ENCODE measurements at regions not wholly inside any gene's neighbourhood (a gene's known extent, or its start where the extent isn't known, plus 50 kb on each side); places are given as distances from the start of the nearest gene placed in this dataset.
"Not testable (repeated sequence)": the region's sequence is repeated elsewhere in the genome, so short reads cannot be mapped to it uniquely, and the experiment has no call there.

DNA sequence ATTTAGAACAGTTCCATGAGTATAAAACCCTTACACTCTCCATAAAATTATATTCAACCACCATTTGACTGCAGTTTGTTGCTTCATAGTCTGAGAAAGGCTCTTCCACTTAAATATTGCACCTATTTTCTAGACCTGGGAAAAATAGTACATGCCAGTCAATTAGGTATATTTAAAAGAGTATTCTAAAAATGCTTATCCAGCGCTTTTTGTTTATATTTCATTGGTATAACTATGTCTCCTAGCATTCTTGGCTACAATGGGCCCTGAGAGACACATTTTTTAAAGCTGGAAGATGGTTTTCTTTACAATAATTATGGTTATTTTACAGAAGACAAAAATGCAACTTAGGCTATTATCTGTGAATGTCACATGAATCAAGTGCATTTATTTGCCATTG lies 439.4 kb downstream of the KCNJ18 start:
- in situ Hi-C loops (cut with MboI; ENCODE audit: low sequenced_read_pairs), result no loop called here

DNA sequence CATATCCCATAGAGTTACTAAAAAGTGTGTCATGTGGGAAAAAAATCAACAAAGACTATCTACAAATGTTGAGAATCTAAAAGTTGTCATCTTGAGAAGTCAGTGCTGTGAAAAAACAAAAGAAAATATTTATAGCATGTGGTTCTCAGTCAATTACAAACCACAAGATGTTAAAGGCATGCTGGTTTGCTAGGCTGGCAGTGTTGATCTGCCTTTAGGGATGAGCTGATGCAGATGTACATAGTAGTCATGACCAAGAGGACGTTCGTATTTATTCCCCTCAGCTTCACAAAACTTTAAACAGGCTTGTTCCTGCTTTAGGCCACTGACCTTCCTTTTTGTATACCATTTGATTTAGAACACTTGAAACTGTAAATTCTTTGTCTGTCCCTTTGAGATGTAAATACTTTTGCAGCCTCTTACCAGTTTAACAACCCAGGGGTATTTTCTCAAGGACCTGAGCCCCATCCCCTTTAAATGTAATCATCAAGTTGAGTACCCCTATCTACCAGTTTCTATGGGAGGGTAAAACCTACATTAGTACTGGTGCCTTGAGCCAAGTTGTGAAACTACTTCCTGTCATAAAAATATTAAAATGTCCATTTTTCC lies 446.6 kb downstream of the KCNJ18 start:
- in situ Hi-C loops (cut with MboI; ENCODE audit: low sequenced_read_pairs), result no loop called here

DNA sequence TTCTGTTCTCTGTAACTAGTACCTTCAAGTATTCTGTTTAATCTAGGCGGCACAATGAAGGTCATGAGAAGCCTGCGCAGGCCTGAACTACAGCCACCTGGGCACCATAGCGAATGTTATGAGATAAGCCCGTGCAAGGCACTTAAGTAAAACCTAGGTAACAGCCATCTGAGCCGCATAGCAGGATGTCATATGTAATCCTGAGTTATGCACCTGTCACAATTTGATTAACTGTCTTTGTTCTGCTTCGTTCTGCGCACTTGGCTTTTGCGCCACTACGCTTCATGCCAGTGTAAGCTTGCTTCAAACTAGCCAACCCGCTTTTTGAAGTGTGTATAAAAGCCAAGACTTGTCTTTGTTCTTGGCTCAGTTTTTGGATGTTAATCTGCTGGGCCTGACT lies 449.8 kb downstream of the KCNJ18 start:
- in situ Hi-C loops (cut with MboI; ENCODE audit: low sequenced_read_pairs), result no loop called here

DNA sequence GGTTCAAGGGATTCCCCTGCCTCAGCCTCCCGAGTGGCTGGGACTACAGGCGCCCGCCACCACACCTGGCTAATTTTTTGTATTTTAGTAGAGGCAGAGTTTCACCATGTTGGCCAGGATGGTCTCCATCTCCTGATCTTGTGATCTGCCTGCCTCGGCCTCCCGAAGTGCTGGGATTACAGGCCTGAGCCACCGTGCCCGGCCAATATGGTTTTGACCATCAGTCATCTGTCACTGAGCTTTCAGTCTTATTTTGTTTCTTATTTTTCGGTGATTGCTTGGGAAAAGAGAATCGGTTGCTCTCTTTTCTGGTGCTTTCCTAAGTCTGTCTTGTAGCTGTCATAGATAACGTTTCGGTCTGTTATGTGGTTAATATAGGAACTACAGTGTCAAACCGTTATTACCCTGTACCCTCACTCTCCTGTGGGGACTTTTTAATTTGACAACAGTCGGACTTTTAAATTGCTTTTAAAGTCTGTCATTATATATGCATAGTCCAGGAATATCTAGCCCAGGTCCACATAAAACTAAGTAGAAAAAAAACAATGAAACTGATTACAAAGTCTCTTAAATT lies 453.4 kb downstream of the KCNJ18 start:
- in situ Hi-C loops (cut with MboI; ENCODE audit: low sequenced_read_pairs), result no loop called here

DNA sequence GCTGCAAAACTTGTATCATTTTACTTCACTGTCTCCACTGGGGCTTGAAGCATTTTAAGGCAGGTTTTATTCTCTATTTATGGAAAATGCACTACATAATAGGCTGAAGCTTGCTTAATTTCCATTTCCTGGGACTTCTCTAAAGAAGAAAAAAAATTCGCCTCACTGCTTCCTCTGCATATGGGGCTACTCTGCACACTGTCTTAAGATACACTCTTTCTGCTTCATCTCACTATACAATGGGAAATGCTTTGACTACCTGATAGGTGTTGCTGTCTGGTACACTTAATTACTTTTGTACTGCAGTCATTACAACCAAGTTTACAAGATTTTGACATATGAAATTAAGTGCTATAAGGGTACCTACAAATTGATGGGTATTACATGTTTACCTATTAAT lies 466.0 kb downstream of the KCNJ18 start:
- in situ Hi-C loops (cut with MboI; ENCODE audit: low sequenced_read_pairs), result no loop called here

DNA sequence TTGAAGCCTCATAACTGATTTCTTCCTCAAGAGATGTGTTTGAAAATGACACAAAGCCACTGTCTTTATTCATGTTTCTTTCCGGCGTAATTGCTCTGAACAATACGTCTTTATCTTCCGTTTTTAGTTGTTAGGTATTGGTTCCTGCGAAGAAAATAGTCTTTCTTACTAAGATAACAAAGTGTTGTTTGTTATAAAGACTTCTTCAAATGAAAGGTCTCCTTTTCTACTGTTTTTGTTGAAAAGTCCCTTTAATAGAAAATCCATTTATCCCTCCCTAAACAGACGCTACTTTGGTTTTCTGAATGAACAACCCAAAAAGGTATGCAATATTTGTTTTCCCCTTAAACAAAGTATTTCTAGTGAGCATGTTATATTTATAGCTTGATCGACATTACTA lies 469.1 kb downstream of the KCNJ18 start:
- in situ Hi-C loops (cut with MboI; ENCODE audit: low sequenced_read_pairs), result no loop called here

DNA sequence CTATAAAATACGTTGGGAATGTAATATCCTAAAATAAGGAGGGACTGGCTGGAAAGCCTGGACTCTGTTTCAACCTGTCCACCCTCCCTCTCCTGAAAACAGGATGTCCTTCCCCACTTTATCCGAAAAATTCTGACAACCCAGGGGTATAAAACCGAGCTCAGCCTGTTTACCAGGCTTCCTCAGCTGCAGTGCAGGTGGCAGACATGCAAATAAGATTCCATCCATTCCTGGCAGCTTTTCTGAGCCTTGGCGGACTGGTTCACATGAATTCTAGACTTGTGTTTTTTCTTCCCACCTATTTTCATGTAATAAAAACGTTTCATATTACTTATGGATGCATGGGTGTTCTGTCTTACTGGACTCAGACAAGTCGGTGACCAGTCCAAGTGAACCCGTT lies 479.3 kb downstream of the KCNJ18 start:
- in situ Hi-C loops (cut with MboI; ENCODE audit: low sequenced_read_pairs), result no loop called here

DNA sequence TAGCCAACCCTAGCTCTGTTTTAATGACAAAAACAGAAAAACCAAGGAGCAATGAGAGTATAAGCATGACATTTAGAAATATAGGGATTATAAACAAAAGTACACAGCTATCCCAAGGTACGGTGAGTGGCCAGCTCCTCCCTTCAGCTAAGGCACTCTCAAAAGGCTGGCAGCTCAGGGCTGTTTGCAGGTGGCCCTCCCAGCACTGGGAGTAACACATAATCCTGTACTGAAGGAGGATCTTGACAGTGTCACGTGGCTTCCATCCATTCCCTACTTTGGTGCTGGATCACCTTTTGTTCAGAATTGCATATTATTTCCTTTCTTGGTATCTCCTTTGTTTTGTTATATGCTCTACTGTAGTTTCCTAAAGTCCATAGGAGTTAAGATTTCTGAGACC lies 500.8 kb downstream of the KCNJ18 start:
- in situ Hi-C loops (cut with MboI; ENCODE audit: low sequenced_read_pairs), result no loop called here

DNA sequence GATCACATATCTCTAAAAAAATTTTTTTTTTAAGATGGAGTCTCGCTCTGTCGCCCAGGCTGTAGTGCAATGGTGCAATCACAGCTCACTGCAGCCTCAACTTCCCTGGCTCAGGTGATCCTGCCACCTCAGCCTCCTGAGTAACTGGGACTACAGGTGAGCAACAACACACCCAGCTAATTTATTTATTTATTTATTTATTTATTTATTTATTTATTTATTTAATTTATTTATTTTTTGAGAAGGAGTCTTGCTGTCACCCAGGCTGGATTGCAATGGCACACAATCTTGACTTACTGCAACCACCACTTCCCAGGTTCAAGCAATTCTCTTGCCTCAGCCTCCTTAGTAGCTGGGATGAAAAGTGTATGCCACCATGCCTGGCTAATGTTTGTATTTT lies 507.9 kb downstream of the KCNJ18 start:
- in situ Hi-C loops (cut with MboI; ENCODE audit: low sequenced_read_pairs), result loop anchor here (25.0 kb wide), 1 partner anchor 112 kb away; no protein-coding TSS in a partner anchor

DNA sequence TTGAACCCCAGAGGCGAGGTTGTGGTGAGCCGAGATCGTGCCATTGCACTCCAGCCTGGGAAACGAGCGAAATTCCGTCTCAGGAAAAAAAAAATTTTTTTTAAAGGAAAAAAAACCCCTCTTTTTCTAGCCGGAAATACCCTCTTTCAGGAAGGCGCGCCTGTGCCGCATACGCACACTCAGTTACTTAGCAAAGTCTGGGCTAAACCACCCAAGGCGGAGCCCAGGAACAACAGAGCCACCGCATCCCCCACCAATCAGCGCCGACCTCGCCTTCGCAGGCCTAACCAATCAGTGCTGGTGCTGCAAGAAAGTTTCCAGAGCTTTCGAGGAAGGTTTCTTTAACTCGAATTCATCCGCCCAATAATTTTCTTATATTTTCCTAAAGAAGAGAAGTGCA lies 510.4 kb downstream of the KCNJ18 start:
- in situ Hi-C loops (cut with MboI; ENCODE audit: low sequenced_read_pairs), result loop anchor here (25.0 kb wide), 1 partner anchor 110 kb away; no protein-coding TSS in a partner anchor

DNA sequence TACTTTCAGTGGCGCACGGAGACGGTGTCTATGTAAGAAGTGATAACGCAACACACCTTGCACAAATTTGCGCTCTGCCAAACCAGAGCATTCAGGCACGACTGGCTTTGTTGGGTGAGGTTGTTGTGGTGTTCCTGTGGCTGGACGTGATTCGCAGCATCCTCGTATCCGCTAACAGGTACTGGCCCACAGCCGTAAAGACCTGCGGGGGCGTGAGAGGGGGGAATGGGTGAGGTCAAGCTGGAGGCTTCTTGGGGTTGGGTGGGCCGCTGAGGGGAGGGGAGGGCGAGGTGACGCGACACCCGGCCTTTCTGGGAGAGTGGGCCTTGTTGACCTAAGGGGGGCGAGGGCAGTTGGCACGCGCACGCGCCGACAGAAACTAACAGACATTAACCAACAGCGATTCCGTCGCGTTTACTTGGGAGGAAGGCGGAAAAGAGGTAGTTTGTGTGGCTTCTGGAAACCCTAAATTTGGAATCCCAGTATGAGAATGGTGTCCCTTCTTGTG lies 510.9 kb downstream of the KCNJ18 start:
- in situ Hi-C loops (cut with MboI; ENCODE audit: low sequenced_read_pairs), result loop anchor here (25.0 kb wide), 1 partner anchor 109 kb away; no protein-coding TSS in a partner anchor

DNA sequence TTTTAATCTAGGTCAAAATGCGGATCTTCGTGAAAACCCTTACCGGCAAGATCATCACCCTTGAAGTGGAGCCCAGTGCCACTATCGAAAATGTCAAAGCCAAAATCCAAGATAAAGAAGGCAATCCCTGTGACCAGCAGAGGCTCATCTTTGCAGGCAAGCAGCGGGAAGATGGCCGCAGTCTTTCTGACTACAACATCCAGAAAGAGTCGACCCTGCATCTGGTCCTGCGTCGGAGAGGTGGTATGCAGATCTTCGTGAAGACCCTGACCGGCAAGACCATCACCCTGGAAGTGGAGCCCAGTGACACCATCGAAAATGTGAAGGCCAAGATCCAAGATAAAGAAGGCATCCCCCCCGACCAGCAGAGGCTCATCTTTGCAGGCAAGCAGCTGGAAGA lies 511.8 kb downstream of the KCNJ18 start:
- in situ Hi-C loops (cut with MboI; ENCODE audit: low sequenced_read_pairs), result loop anchor here (25.0 kb wide), 1 partner anchor 108 kb away; no protein-coding TSS in a partner anchor

DNA sequence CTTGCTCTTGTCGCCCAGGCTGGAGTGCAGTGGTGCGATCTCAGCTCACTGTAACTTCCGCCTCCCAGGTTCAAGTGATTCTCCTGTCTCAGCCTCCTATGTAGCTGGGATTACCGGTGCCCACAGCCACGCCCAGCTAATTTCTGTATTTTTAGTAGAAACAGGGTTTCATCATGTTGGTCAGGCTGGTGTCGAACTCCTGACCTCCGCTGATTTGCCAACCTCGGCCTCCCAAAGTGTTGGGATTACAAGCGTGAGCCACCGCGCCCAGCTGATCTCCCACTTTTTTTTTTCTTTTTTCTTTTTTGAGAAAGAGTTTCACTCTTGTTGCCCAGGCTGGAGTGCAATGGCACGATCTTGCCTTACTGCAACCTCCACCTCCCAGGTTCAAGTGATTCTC lies 517.9 kb downstream of the KCNJ18 start:
- in situ Hi-C loops (cut with MboI; ENCODE audit: low sequenced_read_pairs), result loop anchor here (25.0 kb wide), 1 partner anchor 102 kb away; no protein-coding TSS in a partner anchor

DNA sequence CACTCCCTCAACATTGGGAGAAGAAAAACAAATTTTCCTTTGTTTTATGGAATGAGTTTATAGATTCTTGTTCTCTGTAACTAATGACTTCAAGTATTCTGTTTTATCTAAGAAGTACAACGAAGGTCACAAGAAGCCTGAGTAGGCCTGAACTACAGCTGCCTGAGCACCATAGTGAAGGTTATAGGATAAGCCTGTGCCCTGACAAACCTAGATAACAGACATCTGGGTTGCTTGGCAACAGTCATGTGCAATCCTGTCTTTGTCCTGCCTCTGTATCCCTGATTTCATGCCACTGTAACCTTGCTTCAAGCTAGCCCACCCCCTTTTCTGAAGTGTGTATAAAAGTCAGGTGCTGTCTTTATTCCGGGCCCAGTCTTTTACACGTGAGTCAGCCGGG lies 520.8 kb downstream of the KCNJ18 start:
- in situ Hi-C loops (cut with MboI; ENCODE audit: low sequenced_read_pairs), result loop anchor here (25.0 kb wide), 1 partner anchor 99 kb away; no protein-coding TSS in a partner anchor

DNA sequence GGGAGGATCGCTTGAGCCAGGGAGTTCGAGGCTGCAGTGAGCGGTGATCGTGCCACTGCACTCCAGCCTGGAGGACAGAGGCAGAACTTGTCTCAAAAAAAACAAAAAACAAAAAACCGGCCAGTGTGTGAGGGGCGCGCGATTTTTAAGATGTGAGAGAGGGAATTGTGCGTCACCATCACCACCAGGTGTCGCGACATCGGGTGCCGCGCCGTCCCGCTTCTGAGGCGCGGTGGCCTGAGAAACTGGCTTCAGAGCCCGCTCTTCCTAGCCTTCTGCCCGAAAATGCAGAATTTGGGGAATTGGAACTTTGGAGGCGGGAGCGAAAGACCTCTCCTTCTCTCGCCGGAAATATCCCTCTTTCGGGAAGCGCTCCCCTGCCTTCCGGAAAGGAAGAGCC lies 524.8 kb downstream of the KCNJ18 start:
- in situ Hi-C loops (cut with MboI; ENCODE audit: low sequenced_read_pairs), result loop anchor here (25.0 kb wide), 1 partner anchor 95 kb away; no protein-coding TSS in a partner anchor

DNA sequence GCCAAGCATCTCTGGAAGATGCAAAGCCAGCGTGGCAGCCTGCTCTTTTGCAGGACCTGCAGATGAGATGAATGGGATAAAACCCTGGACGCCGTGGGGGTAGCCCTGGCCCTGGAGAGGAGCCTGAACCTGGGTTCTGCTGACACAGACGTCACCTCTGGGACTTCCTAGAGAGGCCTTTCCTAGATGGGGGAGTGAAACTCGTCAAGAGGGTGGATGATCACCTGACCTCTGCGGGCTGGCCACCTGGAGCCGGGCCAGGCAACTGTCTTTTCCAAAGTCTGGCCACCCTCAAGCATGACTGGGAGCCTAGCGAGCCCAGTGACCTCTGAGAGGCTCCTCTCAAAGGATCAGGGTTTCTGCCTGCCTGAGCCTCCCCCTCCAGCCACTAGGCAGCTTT lies 529.0 kb downstream of the KCNJ18 start:
- in situ Hi-C loops (cut with MboI; ENCODE audit: low sequenced_read_pairs), result loop anchor here (25.0 kb wide), 1 partner anchor 91 kb away; no protein-coding TSS in a partner anchor

DNA sequence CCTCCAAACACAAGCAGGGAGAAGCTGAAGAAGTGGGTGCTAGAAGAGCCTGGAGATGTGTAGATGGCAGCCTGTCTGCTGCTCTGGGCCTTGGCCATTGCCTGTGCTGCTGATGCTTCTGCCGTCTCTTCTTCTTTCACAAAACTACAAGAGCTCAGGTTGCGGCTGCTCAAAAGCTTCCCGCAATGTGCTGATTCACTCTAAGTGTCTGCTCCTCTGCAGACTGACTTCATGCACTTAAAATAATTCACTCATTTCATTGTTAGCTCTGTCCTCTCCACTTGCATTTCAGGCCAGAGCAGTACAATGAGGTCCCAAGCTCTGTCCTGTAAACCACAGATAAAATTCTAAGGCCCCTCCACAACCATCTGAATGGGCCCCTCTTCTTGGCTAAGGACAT lies 534.2 kb downstream of the KCNJ18 start:
- in situ Hi-C loops (cut with MboI; ENCODE audit: low sequenced_read_pairs), result not testable (repeated sequence)

DNA sequence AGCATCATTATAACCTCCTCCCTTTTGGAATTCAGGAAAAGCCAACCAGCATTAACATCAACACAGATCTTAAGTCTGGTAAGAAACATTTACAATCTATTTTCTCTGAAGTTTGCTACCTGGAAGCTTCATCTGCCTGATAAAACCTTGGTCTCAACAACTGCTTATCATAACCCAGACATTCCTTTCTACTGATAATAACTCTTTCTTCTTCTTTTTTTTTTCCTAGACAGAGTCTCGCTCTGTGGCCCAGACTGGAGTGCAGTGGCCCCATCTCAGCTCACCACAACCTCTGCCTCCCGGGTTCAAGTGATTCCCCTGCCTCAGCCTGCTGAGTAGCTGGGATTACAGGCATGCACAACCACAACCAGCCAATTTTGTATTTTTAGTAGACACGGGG lies 534.6 kb downstream of the KCNJ18 start:
- in situ Hi-C loops (cut with MboI; ENCODE audit: low sequenced_read_pairs), result not testable (repeated sequence)

DNA sequence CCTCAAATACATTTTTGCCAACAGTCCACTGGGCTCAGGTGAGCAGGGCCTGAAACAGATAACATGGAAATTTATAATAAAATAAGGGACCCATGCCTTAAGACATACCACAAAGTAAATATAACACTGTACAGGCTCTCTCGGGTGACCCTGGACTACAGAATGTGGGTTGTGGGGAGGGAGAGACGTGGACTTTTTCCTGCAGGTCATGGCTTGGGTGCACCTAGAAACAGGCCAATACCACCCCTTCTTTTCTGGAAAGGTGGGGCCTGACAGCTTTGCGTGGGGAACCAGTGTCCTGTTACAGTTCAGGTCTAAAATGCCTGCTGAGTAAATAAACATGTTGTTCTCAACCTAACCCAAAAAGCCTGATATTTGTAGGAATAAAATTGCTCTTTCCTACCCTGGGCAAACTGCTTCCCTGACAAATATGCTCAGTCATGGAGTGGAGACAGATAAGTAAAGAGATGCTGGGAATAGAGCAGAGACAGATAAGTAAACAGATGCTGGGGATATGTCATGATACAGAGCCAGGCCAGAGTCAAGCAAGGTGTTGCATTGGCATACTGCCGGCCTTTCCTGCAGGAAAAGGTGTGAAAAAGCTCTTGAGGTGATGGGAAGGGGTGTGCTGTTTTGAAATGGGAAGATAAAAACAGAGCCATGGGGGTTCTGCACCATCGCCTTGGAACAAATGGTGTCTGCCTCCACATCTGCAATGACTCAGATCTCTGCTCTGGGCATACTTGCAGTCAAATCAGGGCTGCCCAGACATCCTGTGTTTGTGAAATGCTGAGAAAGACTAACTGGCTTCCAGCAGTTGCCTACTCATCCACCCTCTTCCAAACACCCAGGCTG lies 535.6 kb downstream of the KCNJ18 start:
- in situ Hi-C loops (cut with MboI; ENCODE audit: low sequenced_read_pairs), result not testable (repeated sequence)

DNA sequence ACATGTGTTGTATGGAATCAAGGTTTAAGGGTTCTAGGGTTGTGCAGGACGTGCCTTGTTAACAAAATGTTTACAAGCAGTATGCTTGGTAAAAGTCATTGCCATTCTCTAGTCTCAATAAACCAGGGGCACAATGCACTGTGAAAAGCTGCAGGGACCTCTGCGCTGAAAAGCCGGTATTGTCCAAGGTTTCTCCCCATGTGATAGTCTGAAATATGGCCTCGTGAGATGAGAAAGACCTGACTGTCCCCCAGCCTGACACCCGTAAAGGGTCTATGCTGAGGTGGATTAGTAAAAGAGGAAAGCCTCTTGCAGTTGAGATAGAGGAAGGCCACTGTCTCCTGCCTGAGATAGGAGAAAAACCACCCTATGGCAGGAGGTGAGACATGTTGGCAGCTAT lies 537.5 kb downstream of the KCNJ18 start:
- in situ Hi-C loops (cut with MboI; ENCODE audit: low sequenced_read_pairs), result not testable (repeated sequence)

DNA sequence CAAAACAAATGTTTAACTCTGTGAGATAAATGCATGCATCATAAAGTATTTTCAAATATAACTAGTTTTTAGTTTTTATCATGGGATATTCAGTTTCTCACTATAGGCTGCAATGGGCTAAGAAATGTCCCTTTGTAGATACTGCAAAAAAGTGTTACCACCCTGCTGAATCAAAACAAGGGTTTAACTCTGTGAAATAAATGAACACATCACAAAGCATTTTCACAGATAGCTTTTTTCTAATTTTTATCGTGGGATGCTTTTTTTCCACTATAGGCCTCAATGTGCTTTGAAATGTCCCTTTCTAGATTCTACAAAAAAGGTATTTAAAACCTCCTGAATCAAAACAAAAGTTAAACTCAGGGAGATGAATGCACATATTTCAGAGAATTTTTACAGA lies 541.1 kb downstream of the KCNJ18 start:
- in situ Hi-C loops (cut with MboI; ENCODE audit: low sequenced_read_pairs), result no loop called here
